KMS-11 (cell line): ENCODE measurements at regions not wholly inside any gene's neighbourhood (a gene's known extent, or its start where the extent isn't known, plus 50 kb on each side); places are given as distances from the start of the nearest gene placed in this dataset.

ENCODE experiments used
- H2AFZ ChIP-seq: fragments of 200-600 bp; sonication (generic); 2 replicates; pipeline ENCODE4 v1.6.1; 2016; ENCODE audit warnings: antibody characterized with exemption, mixed run types, low read depth
- H3K27ac ChIP-seq: fragments of 200-600 bp; sonication (generic); 2 replicates; pipeline ENCODE4 v1.6.1; 2016; ENCODE audit warnings: mild to moderate bottlenecking, mixed run types
- H3K27me3 ChIP-seq: fragments of 200-600 bp; sonication (generic); 2 replicates; pipeline ENCODE4 v1.6.1; 2017; ENCODE audit warnings: mild to moderate bottlenecking, low read depth, mixed run types, moderate library complexity; ENCODE audit not compliant: insufficient read depth
- H3K36me3 ChIP-seq: fragments of 200-600 bp; sonication (generic); 2 replicates; pipeline ENCODE4 v1.6.1; 2017; ENCODE audit warnings: mild to moderate bottlenecking, mixed run types; ENCODE audit not compliant: insufficient read depth
- H3K4me1 ChIP-seq: fragments of 200-600 bp; sonication (generic); 2 replicates; pipeline ENCODE4 v1.6.1; 2016; ENCODE audit warnings: mild to moderate bottlenecking, low read depth, mixed run types; ENCODE audit not compliant: poor library complexity, severe bottlenecking
- H3K4me2 ChIP-seq: fragments of 200-600 bp; sonication (generic); 2 replicates; pipeline ENCODE4 v1.7.0; 2016; ENCODE audit warnings: mild to moderate bottlenecking, mixed run types
- H3K4me3 ChIP-seq: fragments of 200-600 bp; sonication (generic); IDR thresholded peaks from 2 replicates; pipeline ENCODE4 v1.6.1; 2017; ENCODE audit warnings: low read depth, low read length, mixed read lengths; ENCODE audit not compliant: insufficient read depth
- H3K79me2 ChIP-seq: fragments of 200-600 bp; sonication (generic); 2 replicates; pipeline ENCODE4 v1.6.1; 2016; ENCODE audit warnings: low read depth, mixed run types; ENCODE audit not compliant: insufficient read depth
- H3K9ac ChIP-seq: fragments of 200-600 bp; sonication (generic); 2 replicates; pipeline ENCODE4 v1.6.1; 2016; ENCODE audit warnings: mild to moderate bottlenecking, mixed run types
- H4K20me1 ChIP-seq: fragments of 200-600 bp; sonication (generic); 2 replicates; pipeline ENCODE4 v1.6.1; 2016; ENCODE audit warnings: mild to moderate bottlenecking, mixed run types; ENCODE audit not compliant: insufficient read depth
- CTCF ChIP-seq: fragments of 200-600 bp; sonication (generic); conservative IDR thresholded peaks from 2 replicates; pipeline ENCODE4 v1.6.1; 2017; ENCODE audit warnings: low read depth, mild to moderate bottlenecking, antibody characterized with exemption, low read length, moderate library complexity, mixed read lengths

GRCh38 chr9:80020530-80020929, 448.8 kb downstream of the TLE4 start:
- H3K9ac ChIP-seq = no peak overlapping the region
- no peak overlapping the region for H3K4me3 ChIP-seq
- no peak overlapping the region for H2AFZ ChIP-seq
- no peaks in the 10 kb centered on the region for H3K36me3 ChIP-seq
- TF ChIP-seq CTCF = no peak
- no peak overlapping the region for H3K4me2 ChIP-seq
- no peaks in the 10 kb centered on the region for H3K79me2 ChIP-seq
- H3K27me3 ChIP-seq = no peaks in the 10 kb centered on the region
- H3K27ac ChIP-seq = no peak overlapping the region
- no peaks in the 10 kb centered on the region for H3K4me1 ChIP-seq
- no peaks in the 10 kb centered on the region for H4K20me1 ChIP-seq

- Histone ChIP-seq H3K27me3 (no peaks in the 10 kb centered on the region), H3K27ac (no peak overlapping the region), H2AFZ (no peak overlapping the region), H4K20me1 (no peaks in the 10 kb centered on the region), H3K9ac (no peak overlapping the region), H3K4me2 (no peak overlapping the region), H3K4me3 (no peak overlapping the region), H3K36me3 (no peaks in the 10 kb centered on the region), H3K79me2 (no peaks in the 10 kb centered on the region), H3K4me1 (no peaks in the 10 kb centered on the region)
- TF ChIP-seq CTCF = no peak
Measured at GRCh38 chr9:80020056-80020455, 448.3 kb downstream of the TLE4 start.

GRCh38 chr9:80013891-80014290, 442.1 kb downstream of the TLE4 start:
- no peak overlapping the region for H3K4me3 ChIP-seq
- no peak overlapping the region for H3K9ac ChIP-seq
- no peak overlapping the region for H2AFZ ChIP-seq
- H4K20me1 ChIP-seq = no peaks in the 10 kb centered on the region
- H3K36me3 ChIP-seq = no peaks in the 10 kb centered on the region
- TF ChIP-seq CTCF = no peak
- no peaks in the 10 kb centered on the region for H3K4me1 ChIP-seq
- no peak overlapping the region for H3K4me2 ChIP-seq
- H3K27ac ChIP-seq = no peak overlapping the region
- no peaks in the 10 kb centered on the region for H3K27me3 ChIP-seq
- no peaks in the 10 kb centered on the region for H3K79me2 ChIP-seq

GRCh38 chr9:80012557-80013330, 441.0 kb downstream of the TLE4 start:
- Histone ChIP-seq H3K4me1 (no peaks in the 10 kb centered on the region), H2AFZ (no peak overlapping the region), H3K4me2 (no peak overlapping the region)

More at GRCh38 chr9:80012557-80013330, 441.0 kb downstream of the TLE4 start:
- Histone ChIP-seq H3K27me3 (no peaks in the 10 kb centered on the region), H3K79me2 (no peaks in the 10 kb centered on the region), H3K4me3 (no peak overlapping the region), H3K36me3 (no peaks in the 10 kb centered on the region), H4K20me1 (no peaks in the 10 kb centered on the region), H3K9ac (no peak overlapping the region), H3K27ac (no peak overlapping the region)
- TF ChIP-seq CTCF = no peak
